DND-41 (cell line): ENCODE measurements at regions not wholly inside any gene's neighbourhood (a gene's known extent, or its start where the extent isn't known, plus 50 kb on each side); places are given as distances from the start of the nearest gene placed in this dataset.

Source experiments
- CTCF ChIP-seq: IDR thresholded peaks from 2 replicates; pipeline ENCODE4 v1.5.1; 2012; ENCODE audit warnings: borderline replicate concordance, low read length, moderate library complexity, mild to moderate bottlenecking; ENCODE audit not compliant: poor library complexity, severe bottlenecking; ENCODE audit errors: extremely low read depth
- EZH2 ChIP-seq: IDR thresholded peaks from 3 replicates; pipeline ENCODE4 v1.6.1; 2012; ENCODE audit warnings: borderline replicate concordance, low read depth, mild to moderate bottlenecking, moderate library complexity, low read length, inconsistent platforms; ENCODE audit not compliant: severe bottlenecking

DNA sequence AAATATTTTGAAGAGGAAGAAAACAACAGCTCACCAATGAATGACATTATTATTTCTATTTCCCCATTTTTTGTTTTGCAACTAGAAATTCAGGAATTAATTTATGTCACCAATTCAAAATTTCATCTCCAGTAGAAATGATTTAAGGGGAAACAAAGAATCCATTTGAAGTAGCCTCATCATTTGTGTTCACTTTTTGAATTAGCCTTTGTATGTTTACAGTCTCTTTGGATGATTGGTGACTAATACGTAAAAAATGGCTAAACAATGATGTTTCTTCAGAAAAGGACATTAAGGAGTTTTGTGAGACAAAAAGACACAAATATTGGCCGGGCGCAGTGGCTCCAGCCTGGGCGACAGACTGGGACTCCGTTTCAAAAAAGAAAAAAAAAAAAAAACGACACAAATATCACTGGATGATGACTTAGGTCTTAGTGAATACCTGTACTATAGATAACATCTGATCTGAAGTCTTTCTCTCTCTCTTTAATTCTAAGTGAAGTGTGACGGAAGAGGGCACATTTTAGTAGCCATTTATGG is 313.2 kb downstream of the PIK3C3 start:
- TF ChIP-seq CTCF (no peak), EZH2 (no peak)
